WTC11 (cell line): ENCODE measurements at regions not wholly inside any gene's neighbourhood (a gene's known extent, or its start where the extent isn't known, plus 50 kb on each side); places are given as distances from the start of the nearest gene placed in this dataset.

Experiments
- ATAC-seq: fragments of 200-7000 bp; cut with Tn5 transposase; 2 replicates; pipeline ENCODE4 v1.10.0; 2021; ENCODE audit warnings: mild to moderate bottlenecking, moderate library complexity
- CTCF ChIA-PET: fragments of 300-600 bp; sonication (Branson Sonifier 250); formaldehyde crosslinking; loops from one replicate; lab custom pipeline; 2021; ENCODE audit warnings: antibody characterized with exemption; lab: Charles Lee
- POLR2A ChIA-PET: fragments of 350-600 bp; sonication (Branson Sonifier 250); formaldehyde crosslinking; loops from one replicate; lab custom pipeline; 2021; ENCODE audit warnings: antibody characterized with exemption; lab: Charles Lee
- DNase-seq: peaks from one replicate; pipeline ENCODE4 v3.0.0; 2021; ENCODE audit warnings: low spot score
- H3K27ac Mint-ChIP-seq: 2 replicates; pipeline ENCODE4 v1.8.0; 2021; ENCODE audit warnings: mixed read lengths
- H3K27me3 Mint-ChIP-seq: 2 replicates; pipeline ENCODE4 v1.8.0; 2021; ENCODE audit warnings: low read depth, mild to moderate bottlenecking, moderate library complexity, mixed read lengths
- H3K36me3 Mint-ChIP-seq: 2 replicates; pipeline ENCODE4 v1.8.0; 2021; ENCODE audit warnings: mixed read lengths
- H3K4me1 Mint-ChIP-seq: 2 replicates; pipeline ENCODE4 v1.8.0; 2022; ENCODE audit warnings: mixed read lengths
- H3K4me3 Mint-ChIP-seq: 2 replicates; pipeline ENCODE4 v1.8.0; 2021; ENCODE audit warnings: mild to moderate bottlenecking, moderate library complexity, mixed read lengths
- H3K9me3 Mint-ChIP-seq: 2 replicates; pipeline ENCODE4 v1.8.0; 2021; ENCODE audit warnings: mixed read lengths
- ATF3 ChIP-seq: sonication (generic); formaldehyde crosslinking; conservative IDR thresholded peaks from 2 replicates; pipeline ENCODE4 v1.8.1; 2022; ENCODE audit warnings: mild to moderate bottlenecking, missing genetic modification reagents
- CTCF ChIP-seq: fragments of 200-600 bp; IDR thresholded peaks from 2 replicates; pipeline ENCODE4 v1.8.0; 2022; ENCODE audit warnings: antibody characterized with exemption
- E2F4 ChIP-seq: sonication (generic); formaldehyde crosslinking; IDR thresholded peaks from 2 replicates; pipeline ENCODE4 v1.8.1; 2022; ENCODE audit warnings: low read depth, mild to moderate bottlenecking, moderate library complexity, missing genetic modification reagents, borderline replicate concordance
- FOXK1 ChIP-seq: sonication (generic); formaldehyde crosslinking; IDR thresholded peaks from 2 replicates; pipeline ENCODE4 v1.8.0; 2022; ENCODE audit warnings: mild to moderate bottlenecking, moderate library complexity, missing genetic modification reagents
- HMGA2 ChIP-seq: fragments of 250-450 bp; sonication (Bioruptor Pico); IDR thresholded peaks from 2 replicates; pipeline ENCODE4 v1.4.0; 2021; ENCODE audit warnings: mild to moderate bottlenecking, moderate library complexity
- JUN ChIP-seq: sonication (generic); formaldehyde crosslinking; IDR thresholded peaks from 2 replicates; pipeline ENCODE4 v1.8.0; 2023; ENCODE audit warnings: mild to moderate bottlenecking, missing genetic modification reagents
- KAT7 ChIP-seq: sonication (generic); formaldehyde crosslinking; IDR thresholded peaks from 2 replicates; pipeline ENCODE4 v1.8.1; 2023; ENCODE audit warnings: missing genetic modification reagents, mild to moderate bottlenecking, borderline replicate concordance
- MAX ChIP-seq: sonication (generic); formaldehyde crosslinking; IDR thresholded peaks from 2 replicates; pipeline ENCODE4 v1.8.0; 2022; ENCODE audit warnings: mild to moderate bottlenecking, missing genetic modification reagents
- NFE2L1 ChIP-seq: sonication (generic); formaldehyde crosslinking; IDR thresholded peaks from 2 replicates; pipeline ENCODE4 v1.8.1; 2023; ENCODE audit warnings: missing genetic modification reagents
- SMAD3 ChIP-seq: sonication (generic); formaldehyde crosslinking; IDR thresholded peaks from 2 replicates; pipeline ENCODE4 v1.8.0; 2022; ENCODE audit warnings: missing genetic modification reagents, mild to moderate bottlenecking, borderline replicate concordance
- TEAD1 ChIP-seq: sonication (generic); formaldehyde crosslinking; IDR thresholded peaks from 2 replicates; pipeline ENCODE4 v1.8.0; 2022; ENCODE audit warnings: mild to moderate bottlenecking, missing genetic modification reagents
- USF2 ChIP-seq: sonication (generic); formaldehyde crosslinking; IDR thresholded peaks from 2 replicates; pipeline ENCODE4 v1.8.1; 2023; ENCODE audit warnings: mild to moderate bottlenecking, missing genetic modification reagents, moderate library complexity
- ZNF219 ChIP-seq: sonication (generic); formaldehyde crosslinking; IDR thresholded peaks from 2 replicates; pipeline ENCODE4 v1.8.0; 2023; ENCODE audit warnings: missing genetic modification reagents, mild to moderate bottlenecking, borderline replicate concordance
- ZNF232 ChIP-seq: sonication (generic); formaldehyde crosslinking; IDR thresholded peaks from 2 replicates; pipeline ENCODE4 v1.8.0; 2022; ENCODE audit warnings: mild to moderate bottlenecking, missing genetic modification reagents
- ZNF396 ChIP-seq: fragments of 250-450 bp; sonication (Bioruptor Pico); IDR thresholded peaks from 2 replicates; pipeline ENCODE4 v1.8.0; 2021; ENCODE audit warnings: mild to moderate bottlenecking, moderate library complexity, borderline replicate concordance
- ZNF416 ChIP-seq: fragments of 250-450 bp; sonication (Bioruptor Pico); IDR thresholded peaks from 2 replicates; pipeline ENCODE4 v1.9.0; 2021; ENCODE audit warnings: mild to moderate bottlenecking, inconsistent platforms
- ZNF423 ChIP-seq: fragments of 250-450 bp; sonication (Bioruptor Pico); IDR thresholded peaks from 2 replicates; pipeline ENCODE4 v2.1.2; 2022; ENCODE audit warnings: mild to moderate bottlenecking, moderate library complexity
- ZNF425 ChIP-seq: fragments of 250-450 bp; sonication (Bioruptor Pico); conservative IDR thresholded peaks from 2 replicates; pipeline ENCODE4 v1.9.0; 2021; ENCODE audit warnings: mild to moderate bottlenecking
- ZNF512 ChIP-seq: sonication (generic); formaldehyde crosslinking; IDR thresholded peaks from 2 replicates; pipeline ENCODE4 v1.8.1; 2022; ENCODE audit warnings: missing genetic modification reagents, borderline replicate concordance

GRCh38 chr7:106583706-106584690 is 77.0 kb downstream of the CCDC71L start:
- H3K27me3 Mint-ChIP-seq: no peaks in the 10 kb centered on the region
- no peaks in the 10 kb centered on the region for H3K36me3 Mint-ChIP-seq
- TF ChIP-seq HMGA2 (CRISPR knock-in tag) (no peak), E2F4 (CRISPR knock-in tag) (no peak), ZNF396 (no peak), ZNF423 (no peak), MAX (CRISPR knock-in tag) (no peak), ZNF512 (CRISPR knock-in tag) (no peak), USF2 (no peak), ZNF425 (CRISPR knock-in tag) (no peak), KAT7 (no peak), ZNF416 (CRISPR knock-in tag) (no peak), ZNF232 (CRISPR knock-in tag) (no peak), ATF3 (CRISPR knock-in tag) (no peak), NFE2L1 (CRISPR knock-in tag) (no peak)
- TF ChIP-seq, all 79 proteins: peak for 0
- no peak overlapping the region for H3K4me3 Mint-ChIP-seq
- ChIA-PET CTCF (no interaction called here), POLR2A (no interaction called here)
- no peak overlapping the region for H3K27ac Mint-ChIP-seq
- H3K9me3 Mint-ChIP-seq: peaks cover 8% of the 10 kb centered on the region
- no peak for DNase-seq
- peaks cover 11% of the 10 kb centered on the region; the same call in 1 of the 2 replicates for H3K4me1 Mint-ChIP-seq
- ATAC-seq: no peak

GRCh38 chr7:106583100-106583499 is 77.9 kb downstream of the CCDC71L start:
- ATAC-seq (no peak), DNase-seq (no peak)
- TF ChIP-seq SMAD3 (CRISPR knock-in tag) (no peak), ZNF219 (CRISPR knock-in tag) (no peak), CTCF (no peak), FOXK1 (no peak), TEAD1 (CRISPR knock-in tag) (no peak), JUN (no peak)
- Mint-ChIP-seq H3K27me3 (no peaks in the 10 kb centered on the region), H3K9me3 (peaks cover 8% of the 10 kb centered on the region), H3K27ac (no peak overlapping the region), H3K36me3 (no peaks in the 10 kb centered on the region), H3K4me3 (no peak overlapping the region), H3K4me1 (peaks cover 4% of the 10 kb centered on the region; the same call in 1 of the 2 replicates)
- ChIA-PET POLR2A (no interaction called here), CTCF (no interaction called here)
